ENCODE measurements at regions not wholly inside any gene's neighbourhood (a gene's known extent, or its start where the extent isn't known, plus 50 kb on each side); places are given as distances from the start of the nearest gene placed in this dataset.

- intact Hi-C loops (cut with micrococcal nuclease) (no loop called here), dilution Hi-C loops (cut with MboI; ENCODE audit: extremely low pct_ligation_motif_present, low sequenced_read_pairs) (no loop called here)
- ChIA-PET POLR2A (no interaction called here), CTCF (interaction anchor here (1.1 kb wide), 1 partner anchor 52 kb away, joined by 3 read pairs; no protein-coding TSS in a partner anchor)
- H3K4me1 ChIP-seq (ENCODE audit: control insufficient read depth, extremely low read depth, insufficient read depth, low read length), result no peaks in the 10 kb centered on the region
- no peak overlapping the region for H3K9ac ChIP-seq (replicated peaks; ENCODE audit: extremely low read depth, insufficient read depth, low read length)
- peaks cover 0 to 2% of the 10 kb centered on the region in 2 experiments for H3K27me3 ChIP-seq (ENCODE audit: control insufficient read depth in 2 of 2, insufficient read depth in 2 of 2, low read length in 2 of 2)
- no peaks in the 10 kb centered on the region for H3K9me3 ChIP-seq (replicated peaks; ENCODE audit: control insufficient read depth, insufficient read depth, low read length)
- TF ChIP-seq GATA2 (IDR thresholded peaks at IDR 0.05; ENCODE audit: insufficient read depth, insufficient read length, low read depth, low read length) (no peak), EZH2 (IDR thresholded peaks at IDR 0.05; ENCODE audit: borderline replicate concordance, low read depth, low read length, severe bottlenecking) (no peak), FOS (IDR thresholded peaks at IDR 0.05; ENCODE audit: borderline replicate concordance, insufficient read depth, low read length) (no peak), JUN (IDR thresholded peaks at IDR 0.05; ENCODE audit: borderline replicate concordance, insufficient read depth, insufficient read length, low read depth) (no peak), POLR2AphosphoS5 (IDR thresholded peaks at IDR 0.05; ENCODE audit: insufficient read depth, low read depth, low read length) (no peak), MAX (IDR thresholded peaks at IDR 0.05; ENCODE audit: insufficient read depth, insufficient read length) (no peak), POLR2A (IDR thresholded peaks at IDR 0.05; ENCODE audit: low read depth, low read length) (no peak), CTCF (IDR thresholded peaks at IDR 0.05; ENCODE audit: extremely low read depth in 1 of 2, insufficient read depth in 1 of 2, low read depth in 1 of 2, low read length in 2 of 2) (no peak), MYC (IDR thresholded peaks at IDR 0.05; ENCODE audit: low read depth, low read length) (no peak)
- H4K20me1 ChIP-seq (replicated peaks; ENCODE audit: control insufficient read depth, extremely low read depth, insufficient read depth, low read length), result no peaks in the 10 kb centered on the region
- FAIRE-seq (no peak), DNase-seq (ENCODE audit: low read depth, low spot score) (no peak)
- no TSS peak for BruUV-seq (replicated peaks)
- H3K9me1 ChIP-seq (replicated peaks; ENCODE audit: control insufficient read depth, extremely low read depth, insufficient read depth, low read length), result no peaks in the 10 kb centered on the region
- H3K27ac ChIP-seq (ENCODE audit: insufficient read depth, low read depth, low read length), result no peak overlapping the region
- no peak overlapping the region for H3K4me3 ChIP-seq (replicated peaks in 1 of 3; ENCODE audit: insufficient read depth in 1 of 3, low read depth in 1 of 3, low read length in 3 of 3)
- no peak overlapping the region for H2AFZ ChIP-seq (ENCODE audit: low read depth, low read length)
- no peak overlapping the region for H3K4me2 ChIP-seq (ENCODE audit: insufficient read depth, low read length)
- H3K79me2 ChIP-seq (ENCODE audit: control insufficient read depth, insufficient read depth, low read length), result no peaks in the 10 kb centered on the region
- no peaks in the 10 kb centered on the region for H3K36me3 ChIP-seq (ENCODE audit: control insufficient read depth in 2 of 2, extremely low read depth in 1 of 2, insufficient read depth in 2 of 2, low read length in 2 of 2)
Observed at GRCh38 chr5:108515517-108516105, 133.7 kb upstream of the FBXL17 start.

Measured in endothelial cell of umbilical vein (primary cell).